Retinal pigment epithelial cell (primary cell): ENCODE measurements at regions not wholly inside any gene's neighbourhood (a gene's known extent, or its start where the extent isn't known, plus 50 kb on each side); places are given as distances from the start of the nearest gene placed in this dataset.
"Not testable (repeated sequence)": the region's sequence is repeated elsewhere in the genome, so short reads cannot be mapped to it uniquely, and the experiment has no call there.

ENCODE experiments used
- DNase-seq: peaks from one replicate; pipeline ENCODE4 v3.0.0-alpha.2; 2010; ENCODE audit warnings: low read depth
- H3K4me3 ChIP-seq: 2 replicates; pipeline ENCODE4 v1.5.1; 2011; ENCODE audit warnings: mild to moderate bottlenecking, low read length, control low read depth, moderate library complexity
- TF ChIP-seq, protein P1 (sequence below): conservative IDR thresholded peaks from 2 replicates; pipeline ENCODE4 v1.5.1; 2011; ENCODE audit warnings: low read depth, low read length, control low read depth, inconsistent platforms

DNA sequence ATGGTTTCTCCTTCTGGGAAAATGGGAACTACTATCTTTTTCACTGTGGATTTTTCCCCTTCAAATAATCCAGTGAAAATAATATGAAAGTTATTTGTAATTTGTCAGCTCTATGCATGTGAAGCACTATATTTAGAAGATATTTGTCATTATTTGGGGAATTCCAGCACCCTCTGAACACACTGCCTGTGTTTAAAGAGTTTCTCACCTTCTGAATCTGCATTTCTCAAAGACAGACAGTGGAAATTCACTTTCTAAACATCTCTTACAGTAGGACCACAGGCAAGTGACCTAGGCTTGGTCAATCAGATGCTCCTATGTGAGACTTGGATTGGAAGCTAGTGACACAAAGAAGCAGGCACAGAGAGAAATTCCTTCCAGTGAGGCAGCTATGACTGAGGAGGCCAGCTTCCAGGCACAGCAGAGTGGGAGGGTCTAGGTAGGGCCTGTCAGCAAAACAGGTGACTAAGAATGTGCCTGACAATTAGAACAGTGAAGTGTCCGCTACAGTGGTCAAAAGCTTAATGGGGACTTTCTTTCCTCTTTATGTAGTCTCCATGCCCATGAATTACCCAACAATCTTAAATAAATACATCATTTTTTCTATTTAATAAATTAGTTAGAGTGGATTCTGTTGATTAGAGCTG lies 167.2 kb downstream of the HMHB1 start:
- TF ChIP-seq, protein P1, sequence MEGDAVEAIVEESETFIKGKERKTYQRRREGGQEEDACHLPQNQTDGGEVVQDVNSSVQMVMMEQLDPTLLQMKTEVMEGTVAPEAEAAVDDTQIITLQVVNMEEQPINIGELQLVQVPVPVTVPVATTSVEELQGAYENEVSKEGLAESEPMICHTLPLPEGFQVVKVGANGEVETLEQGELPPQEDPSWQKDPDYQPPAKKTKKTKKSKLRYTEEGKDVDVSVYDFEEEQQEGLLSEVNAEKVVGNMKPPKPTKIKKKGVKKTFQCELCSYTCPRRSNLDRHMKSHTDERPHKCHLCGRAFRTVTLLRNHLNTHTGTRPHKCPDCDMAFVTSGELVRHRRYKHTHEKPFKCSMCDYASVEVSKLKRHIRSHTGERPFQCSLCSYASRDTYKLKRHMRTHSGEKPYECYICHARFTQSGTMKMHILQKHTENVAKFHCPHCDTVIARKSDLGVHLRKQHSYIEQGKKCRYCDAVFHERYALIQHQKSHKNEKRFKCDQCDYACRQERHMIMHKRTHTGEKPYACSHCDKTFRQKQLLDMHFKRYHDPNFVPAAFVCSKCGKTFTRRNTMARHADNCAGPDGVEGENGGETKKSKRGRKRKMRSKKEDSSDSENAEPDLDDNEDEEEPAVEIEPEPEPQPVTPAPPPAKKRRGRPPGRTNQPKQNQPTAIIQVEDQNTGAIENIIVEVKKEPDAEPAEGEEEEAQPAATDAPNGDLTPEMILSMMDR: no peak
- DNase-seq: no peak
- H3K4me3 ChIP-seq: no peak overlapping the region

DNA sequence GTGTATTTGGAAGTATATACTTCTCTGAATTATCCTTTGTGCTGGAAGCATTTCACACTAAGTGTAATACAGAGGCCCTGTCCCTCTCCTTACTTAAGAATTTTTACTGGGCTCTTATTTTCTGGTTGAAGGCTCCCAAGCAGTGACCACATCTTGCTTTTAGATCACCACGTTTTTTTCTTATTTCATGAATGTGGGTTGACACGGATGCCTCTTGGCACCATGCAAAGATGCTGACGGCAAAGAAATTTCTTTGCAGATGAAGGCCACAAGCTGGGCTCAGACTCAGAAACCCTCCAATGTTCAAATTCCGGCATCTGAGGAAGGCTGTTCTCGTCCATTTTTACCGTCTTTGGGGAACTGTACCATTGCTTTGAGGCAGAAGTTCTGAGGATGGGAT lies 168.5 kb downstream of the HMHB1 start:
- TF ChIP-seq, protein P1: no peak
- no peak for DNase-seq

DNA sequence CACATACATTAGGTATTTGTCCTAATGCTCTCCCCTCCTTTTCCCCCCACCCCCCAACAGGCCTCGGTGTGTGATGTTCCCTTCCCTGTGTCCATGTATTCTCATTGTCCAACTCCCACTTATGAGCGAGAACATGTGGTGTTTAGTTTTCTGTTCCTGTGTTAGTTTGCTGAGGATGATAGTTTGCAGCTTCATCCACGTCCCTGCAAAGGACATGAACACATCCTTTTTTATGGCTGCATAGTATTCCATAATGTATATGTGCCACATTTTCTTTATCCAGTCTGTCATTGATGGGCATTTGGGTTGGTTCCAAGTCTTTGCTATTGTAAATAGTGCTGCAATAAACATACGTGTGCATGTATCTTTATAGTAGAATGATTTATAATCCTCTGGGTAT lies 171.0 kb downstream of the HMHB1 start:
- not testable (repeated sequence) for DNase-seq, H3K4me3 ChIP-seq

More for the DNA sequence above, 168.5 kb downstream of the HMHB1 start:
- H3K4me3 ChIP-seq: no peak overlapping the region

DNA sequence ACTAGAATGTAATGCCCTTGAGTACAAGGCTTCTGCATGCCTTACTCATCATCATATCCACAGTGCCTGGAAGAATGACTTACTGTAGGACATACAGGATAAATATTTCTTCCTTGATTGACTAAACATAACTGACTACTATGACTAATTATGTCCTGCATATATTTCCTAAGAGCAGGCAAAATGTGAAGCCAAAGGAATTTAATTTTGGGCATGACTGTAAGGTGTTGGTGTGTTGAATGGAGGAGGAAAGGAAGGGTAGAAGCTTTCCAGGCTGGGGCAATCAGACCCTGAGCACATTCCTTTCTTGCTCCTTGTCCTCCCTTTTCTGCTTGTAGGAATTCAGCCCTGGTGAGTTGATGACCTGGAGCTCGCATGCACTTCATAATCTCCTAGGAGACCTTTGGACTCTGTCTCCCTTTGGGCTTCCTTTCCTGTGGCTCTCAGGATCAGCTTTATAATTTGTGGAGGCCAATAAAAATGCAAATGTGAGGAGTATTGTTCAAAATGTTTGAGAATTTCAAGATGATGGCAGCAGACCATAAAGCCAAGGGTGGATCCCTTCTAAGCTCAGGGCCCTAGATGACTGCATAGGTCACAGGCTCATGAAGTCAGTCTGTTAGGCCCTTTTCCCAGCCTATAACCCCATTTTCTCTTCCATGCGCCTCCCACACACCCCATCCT lies 174.0 kb downstream of the HMHB1 start:
- DNase-seq: no peak
- TF ChIP-seq, protein P1: no peak
- no peak overlapping the region for H3K4me3 ChIP-seq

DNA sequence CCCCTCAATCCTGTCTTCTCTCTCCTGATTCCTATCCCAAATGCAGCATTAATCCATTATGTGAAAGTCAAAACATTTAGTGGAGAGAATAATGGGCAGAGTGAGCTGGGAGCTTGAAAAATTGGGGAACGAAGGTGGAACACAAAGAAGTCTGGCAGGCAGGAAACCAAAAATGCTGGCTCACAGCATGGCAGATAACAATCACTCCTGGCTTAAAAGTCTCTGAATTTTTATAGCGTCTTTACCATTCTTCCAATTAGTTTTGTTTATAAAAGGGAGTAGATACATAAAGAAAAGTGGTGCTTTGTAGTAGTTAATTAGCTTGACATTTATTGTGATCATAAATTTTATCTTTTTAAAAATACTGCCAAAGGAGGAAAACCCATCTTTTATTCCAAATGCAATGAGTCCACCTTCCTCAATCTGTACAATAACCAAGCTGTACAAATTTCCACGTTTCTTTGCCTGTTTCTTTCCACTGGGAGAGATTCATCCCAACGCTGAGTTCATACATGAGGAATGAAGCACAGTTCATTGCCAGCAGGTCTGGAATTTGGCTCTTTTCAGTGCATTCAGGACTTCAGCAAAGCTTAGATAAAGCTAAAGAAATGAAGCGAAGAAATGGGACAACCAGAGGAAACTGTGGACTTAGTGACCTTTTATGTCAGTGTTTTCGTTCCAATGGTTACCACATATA lies 174.7 kb downstream of the HMHB1 start:
- no peak for DNase-seq
- TF ChIP-seq, protein P1: no peak
- H3K4me3 ChIP-seq: no peak overlapping the region

DNA sequence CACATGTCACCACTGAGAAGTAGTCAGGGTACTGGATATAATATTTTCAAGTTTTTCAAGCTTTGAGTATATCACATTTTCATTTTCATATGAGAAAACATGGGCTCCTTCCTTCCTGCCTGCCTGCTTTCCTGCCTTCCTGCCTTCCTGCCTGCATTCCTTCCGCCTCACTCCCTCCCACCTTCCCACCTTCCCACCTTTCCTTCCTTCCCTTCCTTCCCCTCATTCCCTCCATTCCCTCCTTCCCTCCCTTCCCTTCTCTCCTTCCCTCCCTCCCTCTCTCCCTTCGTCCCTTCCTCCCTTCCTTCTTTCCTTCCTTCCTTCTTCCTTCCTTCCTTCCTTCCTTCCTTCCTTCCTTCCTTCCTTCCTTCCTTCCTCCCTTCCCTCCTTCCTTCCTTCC lies 175.3 kb downstream of the HMHB1 start:
- DNase-seq: no peak
- TF ChIP-seq, protein P1: no peak
- no peak overlapping the region for H3K4me3 ChIP-seq

DNA sequence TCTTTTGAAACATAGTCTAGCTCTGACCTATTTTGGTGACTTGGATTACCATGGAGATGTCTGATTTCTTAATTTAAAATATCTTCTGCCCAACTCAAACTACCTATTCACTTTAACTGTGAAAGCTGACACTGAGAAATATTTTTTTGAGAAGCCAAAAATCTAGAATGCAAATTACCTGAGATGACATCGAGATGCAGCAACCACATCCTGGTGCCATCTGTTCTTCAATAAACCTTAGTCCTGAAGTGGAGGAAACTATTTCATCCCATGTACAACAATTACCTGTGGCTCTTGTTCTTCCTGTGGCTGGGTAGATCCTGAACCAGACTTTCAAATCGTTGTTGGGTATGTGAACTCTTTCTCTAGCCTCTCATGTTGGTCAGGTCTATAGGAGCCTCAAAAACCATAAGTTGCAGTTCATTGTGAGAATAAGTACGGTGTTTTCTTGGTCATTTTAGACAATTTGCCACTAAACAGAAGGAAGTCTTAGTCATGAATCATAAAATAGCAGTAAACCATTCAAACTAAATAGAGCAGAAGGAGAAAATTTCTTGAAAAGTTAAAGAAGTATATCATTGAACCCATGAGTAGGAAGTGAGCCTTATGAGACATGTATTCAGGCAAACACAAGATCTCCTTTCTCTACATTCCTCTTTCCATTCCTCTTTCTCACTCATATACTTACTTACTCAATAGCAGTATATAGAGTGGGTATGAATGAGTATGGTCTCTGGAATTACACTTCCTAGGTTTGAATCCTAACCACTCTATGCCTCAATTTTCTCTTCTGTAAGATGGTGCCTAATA lies 176.0 kb downstream of the HMHB1 start:
- DNase-seq: no peak
- no peak overlapping the region for H3K4me3 ChIP-seq

More for the DNA sequence above, 176.0 kb downstream of the HMHB1 start:
- TF ChIP-seq, protein P1: no peak
